ENCODE measurements at regions not wholly inside any gene's neighbourhood (a gene's known extent, or its start where the extent isn't known, plus 50 kb on each side); places are given as distances from the start of the nearest gene placed in this dataset.

DNA sequence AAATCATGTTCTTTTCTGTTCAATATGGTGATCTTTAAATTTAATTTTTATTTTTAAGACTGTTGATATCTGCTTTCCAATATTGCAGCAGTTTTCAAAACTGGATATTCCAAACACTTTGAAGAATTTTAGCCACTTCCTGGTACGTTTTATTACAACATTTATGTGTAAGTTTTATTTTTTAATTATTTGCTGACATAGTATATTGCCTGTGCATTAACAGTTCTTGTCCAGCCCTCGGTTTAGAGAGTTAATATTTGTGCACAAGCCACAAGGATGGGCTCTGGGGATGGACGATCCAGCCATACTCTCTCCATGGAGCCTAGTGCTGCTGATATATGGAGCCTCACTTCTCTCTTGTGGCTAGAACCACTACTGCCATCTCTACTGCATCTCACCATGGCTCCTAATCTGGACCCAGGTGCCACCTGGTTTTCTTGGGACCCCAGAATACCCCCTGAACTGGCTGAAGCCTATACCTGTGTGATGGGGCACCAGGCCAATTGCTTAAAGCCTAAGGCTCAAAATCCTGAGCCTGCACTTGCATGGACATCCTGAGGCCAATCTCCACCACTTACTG, 262.5 kb downstream of the RASSF9 start:
- Histone ChIP-seq H3K36me3 (no peaks in the 10 kb centered on the region), H3K4me3 (no peak overlapping the region), H3K27ac (no peak overlapping the region), H3K27me3 (no peaks in the 10 kb centered on the region), H3K4me1 (no peaks in the 10 kb centered on the region), H3K9me3 (no peaks in the 10 kb centered on the region)
- 74 to 79% (median 76%) methylated on average over 3 of the region's 3 CpGs for WGBS, 4 donors
- intact Hi-C loops (cut with DNase I), result loop anchor here in 6 of 10 donors (2.0 to 10.0 kb wide), 4 partner anchors 99 to 297 kb away; no protein-coding TSS in a partner anchor
- peak in 1 of 5 donors; percentile 3 for DNase-seq
- ATAC-seq, result no peak
- TF ChIP-seq, protein P1, sequence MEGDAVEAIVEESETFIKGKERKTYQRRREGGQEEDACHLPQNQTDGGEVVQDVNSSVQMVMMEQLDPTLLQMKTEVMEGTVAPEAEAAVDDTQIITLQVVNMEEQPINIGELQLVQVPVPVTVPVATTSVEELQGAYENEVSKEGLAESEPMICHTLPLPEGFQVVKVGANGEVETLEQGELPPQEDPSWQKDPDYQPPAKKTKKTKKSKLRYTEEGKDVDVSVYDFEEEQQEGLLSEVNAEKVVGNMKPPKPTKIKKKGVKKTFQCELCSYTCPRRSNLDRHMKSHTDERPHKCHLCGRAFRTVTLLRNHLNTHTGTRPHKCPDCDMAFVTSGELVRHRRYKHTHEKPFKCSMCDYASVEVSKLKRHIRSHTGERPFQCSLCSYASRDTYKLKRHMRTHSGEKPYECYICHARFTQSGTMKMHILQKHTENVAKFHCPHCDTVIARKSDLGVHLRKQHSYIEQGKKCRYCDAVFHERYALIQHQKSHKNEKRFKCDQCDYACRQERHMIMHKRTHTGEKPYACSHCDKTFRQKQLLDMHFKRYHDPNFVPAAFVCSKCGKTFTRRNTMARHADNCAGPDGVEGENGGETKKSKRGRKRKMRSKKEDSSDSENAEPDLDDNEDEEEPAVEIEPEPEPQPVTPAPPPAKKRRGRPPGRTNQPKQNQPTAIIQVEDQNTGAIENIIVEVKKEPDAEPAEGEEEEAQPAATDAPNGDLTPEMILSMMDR (IDR thresholded peaks at IDR 0.05), result no peak
- TF ChIP-seq POLR2A (IDR thresholded peaks at IDR 0.05), result no peak

DNA sequence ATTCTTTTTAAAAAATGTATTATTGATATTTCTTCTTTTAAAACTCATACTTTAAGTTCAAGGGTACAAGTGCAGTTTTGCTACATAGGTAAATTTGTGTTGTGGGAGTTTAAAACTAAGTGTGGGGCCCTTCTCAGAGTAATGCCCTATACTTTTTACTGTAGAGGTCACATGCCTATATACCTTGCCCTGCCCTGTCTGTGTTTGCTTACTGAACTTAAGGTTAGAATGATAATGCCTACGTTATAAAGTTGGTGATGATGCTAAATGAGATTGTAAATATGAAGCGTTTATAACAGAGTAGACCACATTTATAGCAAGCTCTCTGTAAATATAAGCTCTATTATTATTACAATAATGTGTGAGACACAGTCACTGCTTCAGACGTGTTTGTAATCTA, 261.9 kb downstream of the RASSF9 start:
- H3K27me3 ChIP-seq, result no peaks in the 10 kb centered on the region
- no peaks in the 10 kb centered on the region for H3K4me1 ChIP-seq
- DNase-seq (no peak), ATAC-seq (no peak)
- no peak for TF ChIP-seq POLR2A (IDR thresholded peaks at IDR 0.05)
- TF ChIP-seq, protein P1 (IDR thresholded peaks at IDR 0.05), result no peak
- no peaks in the 10 kb centered on the region for H3K9me3 ChIP-seq
- 87 to 91% (median 88%) methylated on average over 3 of the region's 3 CpGs for WGBS, 4 donors
- no peak overlapping the region for H3K27ac ChIP-seq
- no peaks in the 10 kb centered on the region for H3K36me3 ChIP-seq
- intact Hi-C loops (cut with DNase I), result loop anchor here in 6 of 10 donors (2.0 to 10.0 kb wide), 4 partner anchors 99 to 297 kb away; no protein-coding TSS in a partner anchor
- no peak overlapping the region for H3K4me3 ChIP-seq

GRCh38 chr12:85575120-85576096, 260.8 kb downstream of the RASSF9 start:
- ATAC-seq, result peak in 3 of 4 donors; percentile 79 to 83 (median 81)
- intact Hi-C loops (cut with DNase I), result loop anchor here (1.0 to 10.0 kb wide), 6 partner anchors 98 to 295 kb away; no protein-coding TSS in a partner anchor
- TF ChIP-seq, protein P1 (IDR thresholded peaks at IDR 0.05), result peak; percentile 46 to 81 (median 70)
- TF ChIP-seq POLR2A (IDR thresholded peaks at IDR 0.05), result no peak
- no peaks in the 10 kb centered on the region for H3K27me3 ChIP-seq
- no peak overlapping the region for H3K27ac ChIP-seq
- H3K4me1 ChIP-seq, result no peaks in the 10 kb centered on the region
- peak; percentile 19 to 40 (median 29) for DNase-seq
- no peaks in the 10 kb centered on the region for H3K36me3 ChIP-seq
- H3K9me3 ChIP-seq, result no peaks in the 10 kb centered on the region
- no peak overlapping the region for H3K4me3 ChIP-seq
- 47 to 54% (median 52%) methylated on average over 7 of the region's 7 CpGs for WGBS, 4 donors
